Nephron progenitor cell (in vitro differentiated cells): ENCODE measurements at regions not wholly inside any gene's neighbourhood (a gene's known extent, or its start where the extent isn't known, plus 50 kb on each side); places are given as distances from the start of the nearest gene placed in this dataset.

Source experiments
- DNase-seq: peaks from one replicate; pipeline ENCODE4 v3.0.0; 2021
- H3K27ac Mint-ChIP-seq: 2 replicates; pipeline ENCODE4 v1.8.0; 2021; ENCODE audit warnings: mild to moderate bottlenecking, moderate library complexity, mixed read lengths
- H3K27me3 Mint-ChIP-seq: 2 replicates; pipeline ENCODE4 v1.8.0; 2021; ENCODE audit warnings: mild to moderate bottlenecking, low read depth, mixed read lengths; ENCODE audit not compliant: poor library complexity
- H3K36me3 Mint-ChIP-seq: 2 replicates; pipeline ENCODE4 v1.8.0; 2021; ENCODE audit warnings: low read depth, mixed read lengths
- H3K4me1 Mint-ChIP-seq: 2 replicates; pipeline ENCODE4 v1.8.0; 2021; ENCODE audit warnings: mixed read lengths
- H3K4me3 Mint-ChIP-seq: 2 replicates; pipeline ENCODE4 v1.8.0; 2021; ENCODE audit warnings: mild to moderate bottlenecking, moderate library complexity, mixed read lengths
- H3K9me3 Mint-ChIP-seq: 2 replicates; pipeline ENCODE4 v1.8.0; 2021; ENCODE audit warnings: mild to moderate bottlenecking, moderate library complexity, mixed read lengths
- CTCF ChIP-seq: fragments of 200-600 bp; sonication (generic); IDR thresholded peaks from 2 replicates; pipeline ENCODE4 v1.5.0; 2021; ENCODE audit warnings: antibody characterized with exemption

GRCh38 chr11:45030778-45031177 is 80.1 kb upstream of the TP53I11 start:
- DNase-seq = no peak
- TF ChIP-seq CTCF = no peak
- Mint-ChIP-seq H3K4me1 (peaks cover 16% of the 10 kb centered on the region), H3K27ac (no peak overlapping the region), H3K9me3 (no peaks in the 10 kb centered on the region), H3K4me3 (no peak overlapping the region), H3K27me3 (peaks cover 3% of the 10 kb centered on the region), H3K36me3 (no peaks in the 10 kb centered on the region)

- no peaks in the 10 kb centered on the region for H3K36me3 Mint-ChIP-seq
- no peak overlapping the region for H3K27ac Mint-ChIP-seq
- DNase-seq = no peak
- no peak overlapping the region for H3K4me3 Mint-ChIP-seq
- no peak for TF ChIP-seq CTCF
- H3K27me3 Mint-ChIP-seq = peaks cover 1% of the 10 kb centered on the region
- no peaks in the 10 kb centered on the region for H3K9me3 Mint-ChIP-seq
- H3K4me1 Mint-ChIP-seq = peaks cover 10% of the 10 kb centered on the region
Measured at GRCh38 chr11:45031912-45032519, 81.3 kb upstream of the TP53I11 start.

- no peak for DNase-seq
- Mint-ChIP-seq H3K27me3 (no peaks in the 10 kb centered on the region), H3K4me1 (no peaks in the 10 kb centered on the region), H3K9me3 (peaks cover 23% of the 10 kb centered on the region), H3K36me3 (peaks cover 7% of the 10 kb centered on the region), H3K4me3 (no peak overlapping the region), H3K27ac (no peak overlapping the region)
- TF ChIP-seq CTCF = no peak
Measured at GRCh38 chr11:45035413-45035812, 84.7 kb upstream of the TP53I11 start.

- Mint-ChIP-seq H3K36me3 (peaks cover 7% of the 10 kb centered on the region), H3K27ac (no peak overlapping the region), H3K27me3 (peaks cover 5% of the 10 kb centered on the region), H3K9me3 (peaks cover 23% of the 10 kb centered on the region), H3K4me3 (no peak overlapping the region), H3K4me1 (no peaks in the 10 kb centered on the region)
- TF ChIP-seq CTCF = no peak
- DNase-seq = no peak
Measured at GRCh38 chr11:45036010-45036409, 85.3 kb upstream of the TP53I11 start.

GRCh38 chr11:45036733-45037132 is 86.0 kb upstream of the TP53I11 start:
- Mint-ChIP-seq H3K4me3 (no peak overlapping the region), H3K27me3 (peaks cover 10% of the 10 kb centered on the region), H3K9me3 (peaks cover 23% of the 10 kb centered on the region), H3K4me1 (no peaks in the 10 kb centered on the region), H3K36me3 (peaks cover 7% of the 10 kb centered on the region), H3K27ac (no peak overlapping the region)
- DNase-seq = no peak
- TF ChIP-seq CTCF = no peak

GRCh38 chr11:45037434-45038005 is 86.8 kb upstream of the TP53I11 start:
- Mint-ChIP-seq H3K27me3 (peaks cover 15% of the 10 kb centered on the region), H3K27ac (no peak overlapping the region), H3K4me1 (no peaks in the 10 kb centered on the region), H3K4me3 (no peak overlapping the region), H3K9me3 (peaks cover 23% of the 10 kb centered on the region), H3K36me3 (peaks cover 7% of the 10 kb centered on the region)
- no peak for DNase-seq
- no peak for TF ChIP-seq CTCF
